ENCODE measurements at regions not wholly inside any gene's neighbourhood (a gene's known extent, or its start where the extent isn't known, plus 50 kb on each side); places are given as distances from the start of the nearest gene placed in this dataset.

DNA sequence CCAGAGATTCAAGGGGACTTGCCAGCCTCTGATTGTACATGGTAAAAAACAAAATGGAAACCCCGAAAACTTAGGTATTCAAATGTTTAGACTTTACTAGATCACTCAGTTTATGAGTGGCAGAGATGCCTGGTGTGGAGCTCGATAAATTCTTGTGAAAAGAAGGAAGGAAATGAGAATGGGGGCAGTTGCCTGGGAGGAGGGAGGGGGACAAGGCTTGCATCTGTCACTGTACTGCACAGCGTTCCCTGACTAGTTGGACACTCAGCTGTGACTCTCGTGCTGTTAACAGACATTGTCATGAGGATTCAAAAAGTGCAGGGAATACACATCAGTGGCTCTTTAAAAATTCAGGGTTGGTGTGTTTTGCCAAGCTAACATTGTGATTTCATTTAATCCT, 232.9 kb downstream of the ZIC5 start:
- TF ChIP-seq, protein P1, sequence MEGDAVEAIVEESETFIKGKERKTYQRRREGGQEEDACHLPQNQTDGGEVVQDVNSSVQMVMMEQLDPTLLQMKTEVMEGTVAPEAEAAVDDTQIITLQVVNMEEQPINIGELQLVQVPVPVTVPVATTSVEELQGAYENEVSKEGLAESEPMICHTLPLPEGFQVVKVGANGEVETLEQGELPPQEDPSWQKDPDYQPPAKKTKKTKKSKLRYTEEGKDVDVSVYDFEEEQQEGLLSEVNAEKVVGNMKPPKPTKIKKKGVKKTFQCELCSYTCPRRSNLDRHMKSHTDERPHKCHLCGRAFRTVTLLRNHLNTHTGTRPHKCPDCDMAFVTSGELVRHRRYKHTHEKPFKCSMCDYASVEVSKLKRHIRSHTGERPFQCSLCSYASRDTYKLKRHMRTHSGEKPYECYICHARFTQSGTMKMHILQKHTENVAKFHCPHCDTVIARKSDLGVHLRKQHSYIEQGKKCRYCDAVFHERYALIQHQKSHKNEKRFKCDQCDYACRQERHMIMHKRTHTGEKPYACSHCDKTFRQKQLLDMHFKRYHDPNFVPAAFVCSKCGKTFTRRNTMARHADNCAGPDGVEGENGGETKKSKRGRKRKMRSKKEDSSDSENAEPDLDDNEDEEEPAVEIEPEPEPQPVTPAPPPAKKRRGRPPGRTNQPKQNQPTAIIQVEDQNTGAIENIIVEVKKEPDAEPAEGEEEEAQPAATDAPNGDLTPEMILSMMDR (conservative IDR thresholded peaks at IDR 0.05; ENCODE audit: low read length): no peak
- no peak for TF ChIP-seq EZH2phosphoT487 (IDR thresholded peaks at IDR 0.05; ENCODE audit: borderline replicate concordance)

All from Loucy (cell line).